ENCODE measurements at regions not wholly inside any gene's neighbourhood (a gene's known extent, or its start where the extent isn't known, plus 50 kb on each side); places are given as distances from the start of the nearest gene placed in this dataset.

- TF ChIP-seq CTCF (conservative IDR thresholded peaks at IDR 0.05; ENCODE audit: low read length) (no peak), EZH2phosphoT487 (IDR thresholded peaks at IDR 0.05; ENCODE audit: borderline replicate concordance, low read depth, low read length) (no peak)
These were observed 536.9 kb upstream of the WWC1 start for GRCh38 chr5:167754501-167755021.
